A673 (cell line): ENCODE measurements at regions not wholly inside any gene's neighbourhood (a gene's known extent, or its start where the extent isn't known, plus 50 kb on each side); places are given as distances from the start of the nearest gene placed in this dataset.

Experiments
- EZH2 ChIP-seq: fragments of 200-600 bp; sonication (generic); IDR thresholded peaks from 2 replicates; pipeline ENCODE4 v1.6.1; 2017; ENCODE audit warnings: borderline replicate concordance, low read depth, mild to moderate bottlenecking, mixed read lengths, antibody characterized with exemption, low read length; ENCODE audit not compliant: poor library complexity, severe bottlenecking
- TF ChIP-seq, protein P1 (sequence below): fragments of 300-800, 200-600 bp; sonication (generic); conservative IDR thresholded peaks from 2 replicates; pipeline ENCODE4 v1.5.1; 2017; ENCODE audit warnings: low read depth, mild to moderate bottlenecking, antibody characterized with exemption, low read length, moderate library complexity, mixed read lengths

DNA sequence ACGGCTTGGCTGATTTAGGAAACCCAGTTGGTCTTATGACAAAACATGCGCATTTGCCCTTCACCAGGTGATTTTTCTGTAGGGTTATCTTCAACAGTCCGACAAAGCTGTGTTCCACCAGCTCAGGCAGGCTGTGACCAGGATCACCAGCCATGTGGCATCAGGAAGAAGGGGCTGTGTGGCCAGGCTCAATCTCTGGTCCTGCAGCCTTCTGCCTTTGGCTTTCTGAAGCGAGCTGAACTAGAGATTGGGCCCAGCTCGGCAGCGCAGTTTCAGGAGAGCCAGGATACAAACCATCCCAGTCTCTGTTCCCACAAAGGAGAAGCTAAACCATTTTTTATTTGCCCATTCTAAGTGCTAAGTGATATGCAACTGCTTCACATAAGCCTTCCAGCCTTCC lies 282.3 kb downstream of the SOX11 start:
- TF ChIP-seq, protein P1, sequence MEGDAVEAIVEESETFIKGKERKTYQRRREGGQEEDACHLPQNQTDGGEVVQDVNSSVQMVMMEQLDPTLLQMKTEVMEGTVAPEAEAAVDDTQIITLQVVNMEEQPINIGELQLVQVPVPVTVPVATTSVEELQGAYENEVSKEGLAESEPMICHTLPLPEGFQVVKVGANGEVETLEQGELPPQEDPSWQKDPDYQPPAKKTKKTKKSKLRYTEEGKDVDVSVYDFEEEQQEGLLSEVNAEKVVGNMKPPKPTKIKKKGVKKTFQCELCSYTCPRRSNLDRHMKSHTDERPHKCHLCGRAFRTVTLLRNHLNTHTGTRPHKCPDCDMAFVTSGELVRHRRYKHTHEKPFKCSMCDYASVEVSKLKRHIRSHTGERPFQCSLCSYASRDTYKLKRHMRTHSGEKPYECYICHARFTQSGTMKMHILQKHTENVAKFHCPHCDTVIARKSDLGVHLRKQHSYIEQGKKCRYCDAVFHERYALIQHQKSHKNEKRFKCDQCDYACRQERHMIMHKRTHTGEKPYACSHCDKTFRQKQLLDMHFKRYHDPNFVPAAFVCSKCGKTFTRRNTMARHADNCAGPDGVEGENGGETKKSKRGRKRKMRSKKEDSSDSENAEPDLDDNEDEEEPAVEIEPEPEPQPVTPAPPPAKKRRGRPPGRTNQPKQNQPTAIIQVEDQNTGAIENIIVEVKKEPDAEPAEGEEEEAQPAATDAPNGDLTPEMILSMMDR = no peak
- no peak for TF ChIP-seq EZH2
